WTC11 (cell line): ENCODE measurements at regions not wholly inside any gene's neighbourhood (a gene's known extent, or its start where the extent isn't known, plus 50 kb on each side); places are given as distances from the start of the nearest gene placed in this dataset.

Source experiments
- ATAC-seq: fragments of 200-7000 bp; cut with Tn5 transposase; 2 replicates; pipeline ENCODE4 v1.10.0; 2021; ENCODE audit warnings: mild to moderate bottlenecking, moderate library complexity
- CTCF ChIA-PET: fragments of 300-600 bp; sonication (Branson Sonifier 250); formaldehyde crosslinking; loops from one replicate; lab custom pipeline; 2021; ENCODE audit warnings: antibody characterized with exemption; lab: Charles Lee
- POLR2A ChIA-PET: fragments of 350-600 bp; sonication (Branson Sonifier 250); formaldehyde crosslinking; loops from one replicate; lab custom pipeline; 2021; ENCODE audit warnings: antibody characterized with exemption; lab: Charles Lee
- DNase-seq: peaks from one replicate; pipeline ENCODE4 v3.0.0; 2021; ENCODE audit warnings: low spot score
- H3K27ac Mint-ChIP-seq: 2 replicates; pipeline ENCODE4 v1.8.0; 2021; ENCODE audit warnings: mixed read lengths
- H3K27me3 Mint-ChIP-seq: 2 replicates; pipeline ENCODE4 v1.8.0; 2021; ENCODE audit warnings: low read depth, mild to moderate bottlenecking, moderate library complexity, mixed read lengths
- H3K36me3 Mint-ChIP-seq: 2 replicates; pipeline ENCODE4 v1.8.0; 2021; ENCODE audit warnings: mixed read lengths
- H3K4me1 Mint-ChIP-seq: 2 replicates; pipeline ENCODE4 v1.8.0; 2022; ENCODE audit warnings: mixed read lengths
- H3K4me3 Mint-ChIP-seq: 2 replicates; pipeline ENCODE4 v1.8.0; 2021; ENCODE audit warnings: mild to moderate bottlenecking, moderate library complexity, mixed read lengths
- H3K9me3 Mint-ChIP-seq: 2 replicates; pipeline ENCODE4 v1.8.0; 2021; ENCODE audit warnings: mixed read lengths
- CBFB ChIP-seq: sonication (generic); formaldehyde crosslinking; IDR thresholded peaks from 2 replicates; pipeline ENCODE4 v1.8.1; 2022; ENCODE audit warnings: mild to moderate bottlenecking, low read depth, missing genetic modification reagents
- CREM ChIP-seq: sonication (generic); formaldehyde crosslinking; IDR thresholded peaks from 2 replicates; pipeline ENCODE4 v1.8.1; 2022; ENCODE audit warnings: mild to moderate bottlenecking, missing genetic modification reagents, moderate library complexity
- E2F4 ChIP-seq: sonication (generic); formaldehyde crosslinking; IDR thresholded peaks from 2 replicates; pipeline ENCODE4 v1.8.1; 2022; ENCODE audit warnings: low read depth, mild to moderate bottlenecking, moderate library complexity, missing genetic modification reagents, borderline replicate concordance
- ELF4 ChIP-seq: sonication (generic); formaldehyde crosslinking; IDR thresholded peaks from 2 replicates; pipeline ENCODE4 v1.8.1; 2022; ENCODE audit warnings: low read depth, mild to moderate bottlenecking, moderate library complexity, missing genetic modification reagents
- GTF2I ChIP-seq: fragments of 250-450 bp; sonication (Bioruptor Pico); conservative IDR thresholded peaks from 2 replicates; pipeline ENCODE4 v1.4.0; 2021; ENCODE audit warnings: mild to moderate bottlenecking
- IRF2 ChIP-seq: sonication (generic); formaldehyde crosslinking; IDR thresholded peaks from 2 replicates; pipeline ENCODE4 v1.8.0; 2022; ENCODE audit warnings: low read depth, missing genetic modification reagents, borderline replicate concordance
- MAX ChIP-seq: sonication (generic); formaldehyde crosslinking; IDR thresholded peaks from 2 replicates; pipeline ENCODE4 v1.8.0; 2022; ENCODE audit warnings: mild to moderate bottlenecking, missing genetic modification reagents
- MLX ChIP-seq: sonication (generic); formaldehyde crosslinking; IDR thresholded peaks from 2 replicates; pipeline ENCODE4 v1.8.1; 2023; ENCODE audit warnings: mild to moderate bottlenecking, missing genetic modification reagents, moderate library complexity
- NR1H2 ChIP-seq: sonication (generic); formaldehyde crosslinking; IDR thresholded peaks from 2 replicates; pipeline ENCODE4 v1.9.0; 2021; ENCODE audit warnings: mild to moderate bottlenecking, moderate library complexity, missing genetic modification reagents
- SOX15 ChIP-seq: fragments of 250-450 bp; sonication (Bioruptor Pico); IDR thresholded peaks from 2 replicates; pipeline ENCODE4 v1.9.0; 2021; ENCODE audit warnings: mild to moderate bottlenecking
- ZNF396 ChIP-seq: fragments of 250-450 bp; sonication (Bioruptor Pico); IDR thresholded peaks from 2 replicates; pipeline ENCODE4 v1.8.0; 2021; ENCODE audit warnings: mild to moderate bottlenecking, moderate library complexity, borderline replicate concordance
- ZNF423 ChIP-seq: fragments of 250-450 bp; sonication (Bioruptor Pico); IDR thresholded peaks from 2 replicates; pipeline ENCODE4 v2.1.2; 2022; ENCODE audit warnings: mild to moderate bottlenecking, moderate library complexity
- TF ChIP-seq, protein P1 (sequence below): sonication (generic); formaldehyde crosslinking; IDR thresholded peaks from 2 replicates; pipeline ENCODE4 v1.8.0; 2022; ENCODE audit warnings: mild to moderate bottlenecking, missing genetic modification reagents
- TF ChIP-seq, protein P2 (sequence below): fragments of 250-450 bp; sonication (Bioruptor Pico); IDR thresholded peaks from 2 replicates; pipeline ENCODE4 v1.9.0; 2021; ENCODE audit warnings: mild to moderate bottlenecking
- TF ChIP-seq, protein P3 (sequence below): fragments of 250-450 bp; sonication (Bioruptor Pico); IDR thresholded peaks from 2 replicates; pipeline ENCODE4 v1.8.0; 2021; ENCODE audit warnings: mild to moderate bottlenecking
- TF ChIP-seq, protein P4 (sequence below): sonication (generic); formaldehyde crosslinking; conservative IDR thresholded peaks from 2 replicates; pipeline ENCODE4 v1.8.1; 2022; ENCODE audit warnings: mild to moderate bottlenecking, missing genetic modification reagents
- TF ChIP-seq, protein P5 (sequence below): sonication (generic); formaldehyde crosslinking; IDR thresholded peaks from 2 replicates; pipeline ENCODE4 v1.8.1; 2022; ENCODE audit warnings: missing genetic modification reagents, borderline replicate concordance
- TF ChIP-seq, protein P6 (sequence below): sonication (generic); formaldehyde crosslinking; IDR thresholded peaks from 2 replicates; pipeline ENCODE4 v1.8.0; 2023; ENCODE audit warnings: missing genetic modification reagents

GRCh38 chr11:15758857-15759465 is 597.4 kb downstream of the SOX6 start (continued):
- TF ChIP-seq, protein P1, sequence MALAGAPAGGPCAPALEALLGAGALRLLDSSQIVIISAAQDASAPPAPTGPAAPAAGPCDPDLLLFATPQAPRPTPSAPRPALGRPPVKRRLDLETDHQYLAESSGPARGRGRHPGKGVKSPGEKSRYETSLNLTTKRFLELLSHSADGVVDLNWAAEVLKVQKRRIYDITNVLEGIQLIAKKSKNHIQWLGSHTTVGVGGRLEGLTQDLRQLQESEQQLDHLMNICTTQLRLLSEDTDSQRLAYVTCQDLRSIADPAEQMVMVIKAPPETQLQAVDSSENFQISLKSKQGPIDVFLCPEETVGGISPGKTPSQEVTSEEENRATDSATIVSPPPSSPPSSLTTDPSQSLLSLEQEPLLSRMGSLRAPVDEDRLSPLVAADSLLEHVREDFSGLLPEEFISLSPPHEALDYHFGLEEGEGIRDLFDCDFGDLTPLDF (CRISPR knock-in tag), result no peak
- TF ChIP-seq, protein P2, sequence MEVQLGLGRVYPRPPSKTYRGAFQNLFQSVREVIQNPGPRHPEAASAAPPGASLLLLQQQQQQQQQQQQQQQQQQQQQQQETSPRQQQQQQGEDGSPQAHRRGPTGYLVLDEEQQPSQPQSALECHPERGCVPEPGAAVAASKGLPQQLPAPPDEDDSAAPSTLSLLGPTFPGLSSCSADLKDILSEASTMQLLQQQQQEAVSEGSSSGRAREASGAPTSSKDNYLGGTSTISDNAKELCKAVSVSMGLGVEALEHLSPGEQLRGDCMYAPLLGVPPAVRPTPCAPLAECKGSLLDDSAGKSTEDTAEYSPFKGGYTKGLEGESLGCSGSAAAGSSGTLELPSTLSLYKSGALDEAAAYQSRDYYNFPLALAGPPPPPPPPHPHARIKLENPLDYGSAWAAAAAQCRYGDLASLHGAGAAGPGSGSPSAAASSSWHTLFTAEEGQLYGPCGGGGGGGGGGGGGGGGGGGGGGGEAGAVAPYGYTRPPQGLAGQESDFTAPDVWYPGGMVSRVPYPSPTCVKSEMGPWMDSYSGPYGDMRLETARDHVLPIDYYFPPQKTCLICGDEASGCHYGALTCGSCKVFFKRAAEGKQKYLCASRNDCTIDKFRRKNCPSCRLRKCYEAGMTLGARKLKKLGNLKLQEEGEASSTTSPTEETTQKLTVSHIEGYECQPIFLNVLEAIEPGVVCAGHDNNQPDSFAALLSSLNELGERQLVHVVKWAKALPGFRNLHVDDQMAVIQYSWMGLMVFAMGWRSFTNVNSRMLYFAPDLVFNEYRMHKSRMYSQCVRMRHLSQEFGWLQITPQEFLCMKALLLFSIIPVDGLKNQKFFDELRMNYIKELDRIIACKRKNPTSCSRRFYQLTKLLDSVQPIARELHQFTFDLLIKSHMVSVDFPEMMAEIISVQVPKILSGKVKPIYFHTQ (CRISPR knock-in tag), result no peak
- no peak for TF ChIP-seq MAX (CRISPR knock-in tag)
- no peak for TF ChIP-seq CREM (CRISPR knock-in tag)
- no peak for TF ChIP-seq GTF2I (CRISPR knock-in tag)
- TF ChIP-seq, protein P3, sequence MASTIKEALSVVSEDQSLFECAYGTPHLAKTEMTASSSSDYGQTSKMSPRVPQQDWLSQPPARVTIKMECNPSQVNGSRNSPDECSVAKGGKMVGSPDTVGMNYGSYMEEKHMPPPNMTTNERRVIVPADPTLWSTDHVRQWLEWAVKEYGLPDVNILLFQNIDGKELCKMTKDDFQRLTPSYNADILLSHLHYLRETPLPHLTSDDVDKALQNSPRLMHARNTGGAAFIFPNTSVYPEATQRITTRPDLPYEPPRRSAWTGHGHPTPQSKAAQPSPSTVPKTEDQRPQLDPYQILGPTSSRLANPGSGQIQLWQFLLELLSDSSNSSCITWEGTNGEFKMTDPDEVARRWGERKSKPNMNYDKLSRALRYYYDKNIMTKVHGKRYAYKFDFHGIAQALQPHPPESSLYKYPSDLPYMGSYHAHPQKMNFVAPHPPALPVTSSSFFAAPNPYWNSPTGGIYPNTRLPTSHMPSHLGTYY, result no peak
- TF ChIP-seq E2F4 (CRISPR knock-in tag), result no peak
- TF ChIP-seq IRF2 (CRISPR knock-in tag), result no peak
- TF ChIP-seq, protein P4, sequence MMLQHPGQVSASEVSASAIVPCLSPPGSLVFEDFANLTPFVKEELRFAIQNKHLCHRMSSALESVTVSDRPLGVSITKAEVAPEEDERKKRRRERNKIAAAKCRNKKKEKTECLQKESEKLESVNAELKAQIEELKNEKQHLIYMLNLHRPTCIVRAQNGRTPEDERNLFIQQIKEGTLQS (CRISPR knock-in tag), result no peak
- no peak for TF ChIP-seq SOX15 (CRISPR knock-in tag)
- TF ChIP-seq ELF4 (CRISPR knock-in tag), result no peak
- TF ChIP-seq NR1H2 (CRISPR knock-in tag), result no peak
- TF ChIP-seq, all 79 proteins: peak for 0

DNA sequence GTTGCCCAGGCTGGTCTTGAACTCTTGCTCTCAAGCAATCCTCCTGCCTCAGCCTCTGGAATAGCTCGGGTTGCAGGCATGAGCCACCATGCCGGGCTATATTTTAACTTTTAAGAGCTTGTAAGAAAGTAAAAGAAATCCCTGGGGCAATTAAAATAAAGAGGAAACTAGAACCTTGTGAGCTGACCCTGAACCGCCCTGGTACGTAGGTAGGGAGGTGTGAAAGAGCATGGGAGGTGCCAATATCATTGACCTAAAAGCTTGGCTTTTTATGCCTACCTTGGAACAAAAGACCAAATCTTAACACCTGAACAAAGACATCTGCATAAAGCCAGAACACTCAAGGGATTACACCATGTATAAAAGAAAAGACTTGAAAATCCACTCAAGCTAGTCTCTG is 595.1 kb downstream of the SOX6 start:
- no peak for DNase-seq
- ATAC-seq, result no peak
- H3K27me3 Mint-ChIP-seq, result no peaks in the 10 kb centered on the region
- TF ChIP-seq ZNF423 (CRISPR knock-in tag) (no peak), MLX (CRISPR knock-in tag) (no peak), ZNF396 (CRISPR knock-in tag) (no peak), CBFB (CRISPR knock-in tag) (no peak)
- TF ChIP-seq, protein P5, sequence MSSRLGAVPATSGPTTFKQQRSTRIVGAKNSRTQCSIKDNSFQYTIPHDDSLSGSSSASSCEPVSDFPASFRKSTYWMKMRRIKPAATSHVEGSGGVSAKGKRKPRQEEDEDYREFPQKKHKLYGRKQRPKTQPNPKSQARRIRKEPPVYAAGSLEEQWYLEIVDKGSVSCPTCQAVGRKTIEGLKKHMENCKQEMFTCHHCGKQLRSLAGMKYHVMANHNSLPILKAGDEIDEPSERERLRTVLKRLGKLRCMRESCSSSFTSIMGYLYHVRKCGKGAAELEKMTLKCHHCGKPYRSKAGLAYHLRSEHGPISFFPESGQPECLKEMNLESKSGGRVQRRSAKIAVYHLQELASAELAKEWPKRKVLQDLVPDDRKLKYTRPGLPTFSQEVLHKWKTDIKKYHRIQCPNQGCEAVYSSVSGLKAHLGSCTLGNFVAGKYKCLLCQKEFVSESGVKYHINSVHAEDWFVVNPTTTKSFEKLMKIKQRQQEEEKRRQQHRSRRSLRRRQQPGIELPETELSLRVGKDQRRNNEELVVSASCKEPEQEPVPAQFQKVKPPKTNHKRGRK (CRISPR knock-in tag), result no peak
- TF ChIP-seq, protein P4 (CRISPR knock-in tag), result no peak
- TF ChIP-seq, protein P6, sequence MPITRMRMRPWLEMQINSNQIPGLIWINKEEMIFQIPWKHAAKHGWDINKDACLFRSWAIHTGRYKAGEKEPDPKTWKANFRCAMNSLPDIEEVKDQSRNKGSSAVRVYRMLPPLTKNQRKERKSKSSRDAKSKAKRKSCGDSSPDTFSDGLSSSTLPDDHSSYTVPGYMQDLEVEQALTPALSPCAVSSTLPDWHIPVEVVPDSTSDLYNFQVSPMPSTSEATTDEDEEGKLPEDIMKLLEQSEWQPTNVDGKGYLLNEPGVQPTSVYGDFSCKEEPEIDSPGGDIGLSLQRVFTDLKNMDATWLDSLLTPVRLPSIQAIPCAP (CRISPR knock-in tag), result no peak
- H3K36me3 Mint-ChIP-seq, result no peaks in the 10 kb centered on the region; the same call in 1 of the 2 replicates
- no peak overlapping the region for H3K4me3 Mint-ChIP-seq
- ChIA-PET POLR2A (interaction anchor here (0.7 kb wide), 1 partner anchor 112 kb away, joined by 3 read pairs; no protein-coding TSS in a partner anchor), CTCF (interaction anchor here (1.1 to 1.4 kb wide), 3 partner anchors 8 to 66 kb away, joined by 3 read pairs; no protein-coding TSS in a partner anchor)
- peaks cover 24% of the 10 kb centered on the region for H3K4me1 Mint-ChIP-seq
- peaks cover 5% of the 10 kb centered on the region for H3K9me3 Mint-ChIP-seq
- H3K27ac Mint-ChIP-seq, result no peak overlapping the region
